Lower leg skin (tissue), 4 donors: ENCODE measurements at regions not wholly inside any gene's neighbourhood (a gene's known extent, or its start where the extent isn't known, plus 50 kb on each side); places are given as distances from the start of the nearest gene placed in this dataset.
"Not testable (repeated sequence)": the region's sequence is repeated elsewhere in the genome, so short reads cannot be mapped to it uniquely, and the experiment has no call there.

ENCODE experiments used
- DNase-seq, 2 donors: peaks; one replicate each; pipeline ENCODE4 v3.0.0-alpha.2; 2019; ENCODE audit warnings: low spot score in 2 of 2
- H3K4me3 ChIP-seq: fragments of 200-600 bp; sonication (generic); 2 replicates; pipeline ENCODE4 v1.5.1; 2017; ENCODE audit warnings: mild to moderate bottlenecking, low read depth; ENCODE audit not compliant: poor library complexity, severe bottlenecking
- CTCF ChIP-seq, 3 donors: fragments of 450-650 bp; IDR thresholded peaks; one replicate each; pipeline ENCODE4 v1.5.1; 2016; ENCODE audit warnings: antibody characterized with exemption in 3 of 3, mild to moderate bottlenecking in 3 of 3, moderate library complexity in 2 of 3
- POLR2A ChIP-seq, 2 donors: fragments of 450-650 bp; IDR thresholded peaks; one replicate each; pipeline ENCODE4 v1.6.1; 2016 to 2017; ENCODE audit warnings: antibody characterized with exemption in 2 of 2, mild to moderate bottlenecking in 1 of 2, moderate library complexity in 1 of 2
- WGBS, 2 donors: methylation state at CpG; one replicate each; pipeline ENCODE4 v1.1.5; 2018; 5-methylcytosine and 5-hydroxymethylcytosine counted together
- intact Hi-C: fragments of 100-400 bp; cut with DNase I; formaldehyde crosslinking; loops from one replicate; pipeline ENCODE4 v1.15.0; 2023; ENCODE audit warnings: low total_unique reads

GRCh38 chrX:78571849-78572248, 87.3 kb downstream of the RTL3 start:
- WGBS, 2 donors, result 43 to 59% methylated on average over 2 of the region's 2 CpGs
- TF ChIP-seq POLR2A (IDR thresholded peaks at IDR 0.05), result no peak
- intact Hi-C loops, result no loop called here
- no peak for DNase-seq
- H3K4me3 ChIP-seq, result no peak overlapping the region

- TF ChIP-seq POLR2A (IDR thresholded peaks at IDR 0.05) (no peak), CTCF (IDR thresholded peaks at IDR 0.05) (no peak)
- 28 to 39% methylated on average over 3 of the region's 3 CpGs for WGBS, 2 donors
- intact Hi-C loops, result no loop called here
- no peak overlapping the region for H3K4me3 ChIP-seq
- no peak for DNase-seq
Measured at GRCh38 chrX:78555401-78555980, 103.6 kb downstream of the RTL3 start.

GRCh38 chrX:78552628-78553027, 106.5 kb downstream of the RTL3 start:
- WGBS, 2 donors, result 76 to 90% methylated on average over 1 of the region's 1 CpG
- intact Hi-C loops, H3K4me3 ChIP-seq, DNase-seq: not testable (repeated sequence)

GRCh38 chrX:78548012-78548411, 111.1 kb downstream of the RTL3 start:
- intact Hi-C loops, result no loop called here
- TF ChIP-seq POLR2A (IDR thresholded peaks at IDR 0.05), result no peak
- no peak for TF ChIP-seq CTCF (IDR thresholded peaks at IDR 0.05)
- H3K4me3 ChIP-seq, result no peak overlapping the region
- 42 to 53% methylated on average over 2 of the region's 2 CpGs for WGBS, 2 donors
- DNase-seq, result no peak

GRCh38 chrX:78545233-78545632, 113.9 kb downstream of the RTL3 start:
- TF ChIP-seq CTCF (IDR thresholded peaks at IDR 0.05) (no peak), POLR2A (IDR thresholded peaks at IDR 0.05) (no peak)
- H3K4me3 ChIP-seq, result no peak overlapping the region
- intact Hi-C loops, result no loop called here
- DNase-seq, result no peak

GRCh38 chrX:78543281-78543680, 115.8 kb downstream of the RTL3 start:
- DNase-seq, result no peak
- intact Hi-C loops, result no loop called here
- no peak overlapping the region for H3K4me3 ChIP-seq
- 96 to 100% methylated on average over 1 of the region's 1 CpG for WGBS, 2 donors
- TF ChIP-seq POLR2A (IDR thresholded peaks at IDR 0.05), result no peak
- no peak for TF ChIP-seq CTCF (IDR thresholded peaks at IDR 0.05)

GRCh38 chrX:78540171-78540570, 119.0 kb downstream of the RTL3 start:
- 76 to 83% methylated on average over 2 of the region's 2 CpGs for WGBS, 2 donors
- H3K4me3 ChIP-seq, result no peak overlapping the region
- TF ChIP-seq CTCF (IDR thresholded peaks at IDR 0.05), result no peak
- no peak for TF ChIP-seq POLR2A (IDR thresholded peaks at IDR 0.05)
- intact Hi-C loops, result no loop called here
- DNase-seq, result no peak
